ENCODE measurements at regions not wholly inside any gene's neighbourhood (a gene's known extent, or its start where the extent isn't known, plus 50 kb on each side); places are given as distances from the start of the nearest gene placed in this dataset.
"Not testable (repeated sequence)": the region's sequence is repeated elsewhere in the genome, so short reads cannot be mapped to it uniquely, and the experiment has no call there.

- DNase-seq (ENCODE audit: low read depth, low spot score): no peak
These were observed 54.4 kb upstream of the CPHXL start for GRCh38 chr16:75780669-75781068.

GRCh38 chr16:75781683-75782343, 55.5 kb upstream of the CPHXL start:
- DNase-seq (ENCODE audit: low read depth, low spot score): no peak

GRCh38 chr16:75787440-75787839, 61.1 kb upstream of the CPHXL start:
- no peak for DNase-seq (ENCODE audit: low read depth, low spot score)

- no peak for DNase-seq (ENCODE audit: low read depth, low spot score)
These were observed 62.9 kb upstream of the CPHXL start for GRCh38 chr16:75789237-75789636.

- no peak for DNase-seq (ENCODE audit: low read depth, low spot score)
These were observed 66.6 kb upstream of the CPHXL start for GRCh38 chr16:75792771-75793492.

GRCh38 chr16:75793641-75794040, 67.4 kb upstream of the CPHXL start:
- no peak for DNase-seq (ENCODE audit: low read depth, low spot score)

GRCh38 chr16:75794426-75794825, 68.1 kb upstream of the CPHXL start:
- DNase-seq (ENCODE audit: low read depth, low spot score): no peak

- no peak for DNase-seq (ENCODE audit: low read depth, low spot score)
These were observed 72.4 kb upstream of the CPHXL start for GRCh38 chr16:75798714-75799113.

GRCh38 chr16:75801307-75801706, 75.0 kb upstream of the CPHXL start:
- DNase-seq (ENCODE audit: low read depth, low spot score): no peak

- DNase-seq (ENCODE audit: low read depth, low spot score): no peak
These were observed 77.5 kb upstream of the CPHXL start for GRCh38 chr16:75803753-75804152.

GRCh38 chr16:75804368-75804767, 78.1 kb upstream of the CPHXL start:
- DNase-seq (ENCODE audit: low read depth, low spot score): no peak

GRCh38 chr16:75805946-75806345, 79.7 kb upstream of the CPHXL start:
- no peak for DNase-seq (ENCODE audit: low read depth, low spot score)

- no peak for DNase-seq (ENCODE audit: low read depth, low spot score)
These were observed 80.2 kb upstream of the CPHXL start for GRCh38 chr16:75806487-75806886.

GRCh38 chr16:75810342-75810741, 84.1 kb upstream of the CPHXL start:
- no peak for DNase-seq (ENCODE audit: low read depth, low spot score)

GRCh38 chr16:75811020-75811634, 84.8 kb upstream of the CPHXL start:
- DNase-seq (ENCODE audit: low read depth, low spot score): no peak

GRCh38 chr16:75818491-75818890, 92.2 kb upstream of the CPHXL start:
- no peak for DNase-seq (ENCODE audit: low read depth, low spot score)

GRCh38 chr16:75820672-75821071, 94.4 kb upstream of the CPHXL start:
- no peak for DNase-seq (ENCODE audit: low read depth, low spot score)

- no peak for DNase-seq (ENCODE audit: low read depth, low spot score)
These were observed 94.8 kb upstream of the CPHXL start for GRCh38 chr16:75821117-75821516.

- DNase-seq (ENCODE audit: low read depth, low spot score): not testable (repeated sequence)
These were observed 99.5 kb upstream of the CPHXL start for GRCh38 chr16:75825750-75826149.

- DNase-seq (ENCODE audit: low read depth, low spot score): not testable (repeated sequence)
These were observed 101.2 kb upstream of the CPHXL start for GRCh38 chr16:75827372-75828038.

- not testable (repeated sequence) for DNase-seq (ENCODE audit: low read depth, low spot score)
These were observed 107.1 kb upstream of the CPHXL start for GRCh38 chr16:75833385-75833784.

GRCh38 chr16:75836347-75837010, 110.2 kb upstream of the CPHXL start:
- DNase-seq (ENCODE audit: low read depth, low spot score): no peak
